ENCODE measurements at regions not wholly inside any gene's neighbourhood (a gene's known extent, or its start where the extent isn't known, plus 50 kb on each side); places are given as distances from the start of the nearest gene placed in this dataset.

GRCh38 chr18:47413327-47413726 lies 161.9 kb upstream of the SKOR2 start:
- H3K9me3 ChIP-seq (ENCODE audit: insufficient read depth, low read depth) = no peaks in the 10 kb centered on the region
- DNase-seq = no peak
- no peaks in the 10 kb centered on the region for H3K4me1 ChIP-seq (replicated peaks; ENCODE audit: insufficient read depth)
- TF ChIP-seq CTCF (conservative IDR thresholded peaks at IDR 0.05) (no peak), EZH2 (IDR thresholded peaks at IDR 0.05; ENCODE audit: low read depth) (no peak)
- H3K36me3 ChIP-seq (ENCODE audit: low read depth) = no peaks in the 10 kb centered on the region
- intact Hi-C loops (cut with micrococcal nuclease; ENCODE audit: unreplicated experiment) = no loop called here
- ChIA-PET CTCF (no interaction called here), POLR2A (ENCODE audit: unreplicated experiment) (no interaction called here)
- no TSS peak for BruUV-seq (replicated peaks)
- no peaks in the 10 kb centered on the region for H4K20me1 ChIP-seq (ENCODE audit: insufficient read depth)
- no peaks in the 10 kb centered on the region for H3F3A ChIP-seq (ENCODE audit: insufficient read depth, low read depth)
- H2AFZ ChIP-seq = no peak overlapping the region
- H3K27ac ChIP-seq = no peak overlapping the region
- peaks cover 51% of the 10 kb centered on the region for H3K27me3 ChIP-seq (ENCODE audit: insufficient read depth, low read depth)
- no peaks in the 10 kb centered on the region for H3K9me2 ChIP-seq (ENCODE audit: insufficient read depth)
- no peak overlapping the region for H3K4me2 ChIP-seq
- H3K4me3 ChIP-seq = no peak overlapping the region
- H3K79me2 ChIP-seq (ENCODE audit: low read depth) = no peaks in the 10 kb centered on the region

- ChIA-PET CTCF (no interaction called here), POLR2A (ENCODE audit: unreplicated experiment) (no interaction called here)
- Histone ChIP-seq H3K27ac (no peak overlapping the region), H3K4me2 (no peak overlapping the region), H2AFZ (no peak overlapping the region), H3K9me3 (ENCODE audit: insufficient read depth, low read depth) (no peaks in the 10 kb centered on the region), H3F3A (ENCODE audit: insufficient read depth, low read depth) (no peaks in the 10 kb centered on the region), H3K27me3 (ENCODE audit: insufficient read depth, low read depth) (peaks cover 51% of the 10 kb centered on the region), H4K20me1 (ENCODE audit: insufficient read depth) (no peaks in the 10 kb centered on the region), H3K4me1 (replicated peaks; ENCODE audit: insufficient read depth) (no peaks in the 10 kb centered on the region), H3K36me3 (ENCODE audit: low read depth) (no peaks in the 10 kb centered on the region), H3K4me3 (no peak overlapping the region), H3K9me2 (ENCODE audit: insufficient read depth) (no peaks in the 10 kb centered on the region), H3K79me2 (ENCODE audit: low read depth) (no peaks in the 10 kb centered on the region)
- intact Hi-C loops (cut with micrococcal nuclease; ENCODE audit: unreplicated experiment) = no loop called here
- no TSS peak for BruUV-seq (replicated peaks)
- no peak for TF ChIP-seq CTCF (conservative IDR thresholded peaks at IDR 0.05)
- TF ChIP-seq EZH2 (IDR thresholded peaks at IDR 0.05; ENCODE audit: low read depth) = no peak
- no peak for DNase-seq
These were observed 161.5 kb upstream of the SKOR2 start for GRCh38 chr18:47412924-47413323.

GRCh38 chr18:47411159-47411558 lies 159.7 kb upstream of the SKOR2 start:
- no peak overlapping the region for H3K27ac ChIP-seq
- H3K27me3 ChIP-seq (ENCODE audit: insufficient read depth, low read depth) = peaks cover 39% of the 10 kb centered on the region; the same call in 1 of the 2 replicates
- no peaks in the 10 kb centered on the region for H4K20me1 ChIP-seq (ENCODE audit: insufficient read depth)
- no peaks in the 10 kb centered on the region for H3K9me3 ChIP-seq (ENCODE audit: insufficient read depth, low read depth)
- no TSS peak for BruUV-seq (replicated peaks)
- H3K4me3 ChIP-seq = no peak overlapping the region
- H3K9me2 ChIP-seq (ENCODE audit: insufficient read depth) = no peaks in the 10 kb centered on the region
- no peak for DNase-seq
- H3K79me2 ChIP-seq (ENCODE audit: low read depth) = no peaks in the 10 kb centered on the region
- CTCF ChIA-PET = no interaction called here
- H2AFZ ChIP-seq = no peak overlapping the region
- POLR2A ChIA-PET (ENCODE audit: unreplicated experiment) = no interaction called here
- no peaks in the 10 kb centered on the region for H3K4me1 ChIP-seq (replicated peaks; ENCODE audit: insufficient read depth)
- no peaks in the 10 kb centered on the region for H3K36me3 ChIP-seq (ENCODE audit: low read depth)
- intact Hi-C loops (cut with micrococcal nuclease; ENCODE audit: unreplicated experiment) = no loop called here
- H3K4me2 ChIP-seq = no peak overlapping the region
- H3F3A ChIP-seq (ENCODE audit: insufficient read depth, low read depth) = no peaks in the 10 kb centered on the region
- no peak for TF ChIP-seq CTCF (conservative IDR thresholded peaks at IDR 0.05)
